ENCODE measurements at regions not wholly inside any gene's neighbourhood (a gene's known extent, or its start where the extent isn't known, plus 50 kb on each side); places are given as distances from the start of the nearest gene placed in this dataset.

- TF ChIP-seq SNAI2 (CRISPR knock-in tag; IDR thresholded peaks at IDR 0.05) (no peak), POU6F1 (CRISPR knock-in tag; IDR thresholded peaks at IDR 0.05; ENCODE audit: borderline replicate concordance, low read depth) (no peak), ZNF8 (CRISPR knock-in tag; IDR thresholded peaks at IDR 0.05) (no peak), ZFP3 (CRISPR knock-in tag; IDR thresholded peaks at IDR 0.05) (no peak), CREB5 (CRISPR knock-in tag; IDR thresholded peaks at IDR 0.05; ENCODE audit: low read depth) (no peak), ZNF565 (CRISPR knock-in tag; conservative IDR thresholded peaks at IDR 0.05; ENCODE audit: low read depth) (no peak), BACH2 (CRISPR knock-in tag; IDR thresholded peaks at IDR 0.05; ENCODE audit: borderline replicate concordance) (no peak), RARB (CRISPR knock-in tag; IDR thresholded peaks at IDR 0.05) (no peak), PATZ1 (CRISPR knock-in tag; IDR thresholded peaks at IDR 0.05; ENCODE audit: borderline replicate concordance) (no peak)
Measured at GRCh38 chr2:15816226-15816625, 124.1 kb upstream of the MYCN start.
